ENCODE measurements at regions not wholly inside any gene's neighbourhood (a gene's known extent, or its start where the extent isn't known, plus 50 kb on each side); places are given as distances from the start of the nearest gene placed in this dataset.

- 68% methylated on average over 1 of the region's 1 CpG for WGBS
- Histone ChIP-seq H3K9me3 (no peaks in the 10 kb centered on the region), H3K36me3 (no peaks in the 10 kb centered on the region), H3K27ac (replicated peaks in 1 of 4) (no peak overlapping the region), H3K4me3 (no peak overlapping the region), H3K4me1 (no peaks in the 10 kb centered on the region), H3K27me3 (no peaks in the 10 kb centered on the region)
- TF ChIP-seq POLR2AphosphoS5 (IDR thresholded peaks at IDR 0.05) (no peak), POLR2A (IDR thresholded peaks at IDR 0.05; ENCODE audit: low read depth) (no peak), EP300 (IDR thresholded peaks at IDR 0.05) (no peak)
- TF ChIP-seq, protein P1, sequence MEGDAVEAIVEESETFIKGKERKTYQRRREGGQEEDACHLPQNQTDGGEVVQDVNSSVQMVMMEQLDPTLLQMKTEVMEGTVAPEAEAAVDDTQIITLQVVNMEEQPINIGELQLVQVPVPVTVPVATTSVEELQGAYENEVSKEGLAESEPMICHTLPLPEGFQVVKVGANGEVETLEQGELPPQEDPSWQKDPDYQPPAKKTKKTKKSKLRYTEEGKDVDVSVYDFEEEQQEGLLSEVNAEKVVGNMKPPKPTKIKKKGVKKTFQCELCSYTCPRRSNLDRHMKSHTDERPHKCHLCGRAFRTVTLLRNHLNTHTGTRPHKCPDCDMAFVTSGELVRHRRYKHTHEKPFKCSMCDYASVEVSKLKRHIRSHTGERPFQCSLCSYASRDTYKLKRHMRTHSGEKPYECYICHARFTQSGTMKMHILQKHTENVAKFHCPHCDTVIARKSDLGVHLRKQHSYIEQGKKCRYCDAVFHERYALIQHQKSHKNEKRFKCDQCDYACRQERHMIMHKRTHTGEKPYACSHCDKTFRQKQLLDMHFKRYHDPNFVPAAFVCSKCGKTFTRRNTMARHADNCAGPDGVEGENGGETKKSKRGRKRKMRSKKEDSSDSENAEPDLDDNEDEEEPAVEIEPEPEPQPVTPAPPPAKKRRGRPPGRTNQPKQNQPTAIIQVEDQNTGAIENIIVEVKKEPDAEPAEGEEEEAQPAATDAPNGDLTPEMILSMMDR (IDR thresholded peaks at IDR 0.05): no peak
- intact Hi-C loops (cut with DNase I): no loop called here
- DNase-seq (ENCODE audit: extremely low spot score): no peak
These were observed 166.3 kb upstream of the RHOBTB1 start for GRCh38 chr10:61110188-61110844.

GRCh38 chr10:61108915-61109314 is 164.9 kb upstream of the RHOBTB1 start:
- no peaks in the 10 kb centered on the region for H3K36me3 ChIP-seq
- TF ChIP-seq POLR2A (IDR thresholded peaks at IDR 0.05; ENCODE audit: low read depth): no peak
- TF ChIP-seq, protein P1 (IDR thresholded peaks at IDR 0.05): no peak
- TF ChIP-seq POLR2AphosphoS5 (IDR thresholded peaks at IDR 0.05): no peak
- no peak for TF ChIP-seq EP300 (IDR thresholded peaks at IDR 0.05)
- no peaks in the 10 kb centered on the region for H3K9me3 ChIP-seq
- no peak for DNase-seq (ENCODE audit: extremely low spot score)
- no peaks in the 10 kb centered on the region for H3K4me1 ChIP-seq
- no peak overlapping the region for H3K27ac ChIP-seq (replicated peaks in 1 of 4)
- 92% methylated on average over 3 of the region's 3 CpGs for WGBS
- intact Hi-C loops (cut with DNase I): no loop called here
- no peak overlapping the region for H3K4me3 ChIP-seq
- H3K27me3 ChIP-seq: no peaks in the 10 kb centered on the region

GRCh38 chr10:61100887-61101286 is 156.9 kb upstream of the RHOBTB1 start:
- no peak overlapping the region for H3K27ac ChIP-seq (replicated peaks in 1 of 4)
- intact Hi-C loops (cut with DNase I): no loop called here
- no peaks in the 10 kb centered on the region for H3K9me3 ChIP-seq
- no peaks in the 10 kb centered on the region for H3K36me3 ChIP-seq
- no peak for DNase-seq (ENCODE audit: extremely low spot score)
- H3K4me3 ChIP-seq: no peak overlapping the region
- TF ChIP-seq POLR2A (IDR thresholded peaks at IDR 0.05; ENCODE audit: low read depth) (no peak), EP300 (IDR thresholded peaks at IDR 0.05) (no peak), POLR2AphosphoS5 (IDR thresholded peaks at IDR 0.05) (no peak)
- TF ChIP-seq, protein P1 (IDR thresholded peaks at IDR 0.05): no peak
- H3K4me1 ChIP-seq: peaks cover 0 to 8% (median 2%) of the 10 kb centered on the region in 4 donors
- WGBS: 83% methylated on average over 5 of the region's 5 CpGs
- H3K27me3 ChIP-seq: no peaks in the 10 kb centered on the region

DNA sequence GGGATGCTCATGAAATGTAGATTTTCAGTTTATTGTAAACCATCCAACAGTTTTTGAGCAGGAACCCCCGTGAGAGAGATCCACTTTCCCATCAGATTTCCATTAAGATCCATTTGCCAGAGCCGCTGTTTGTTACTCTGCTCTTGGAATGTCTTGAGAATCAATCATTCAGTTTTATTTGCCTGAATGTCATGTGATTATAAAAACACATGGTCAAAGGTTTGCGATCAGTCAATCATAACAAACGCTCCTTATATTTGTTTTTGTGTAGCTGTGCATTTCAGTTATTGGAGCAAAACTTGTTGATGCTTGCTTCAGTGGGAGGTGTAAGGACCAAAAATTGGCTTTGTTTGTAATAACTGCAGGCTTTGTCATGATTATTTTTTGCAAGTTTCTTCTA is 155.8 kb upstream of the RHOBTB1 start:
- H3K36me3 ChIP-seq: no peaks in the 10 kb centered on the region
- peaks cover 0 to 8% (median 2%) of the 10 kb centered on the region in 4 donors for H3K4me1 ChIP-seq
- H3K27me3 ChIP-seq: no peaks in the 10 kb centered on the region
- no peak for DNase-seq (ENCODE audit: extremely low spot score)
- H3K4me3 ChIP-seq: no peak overlapping the region
- no peaks in the 10 kb centered on the region for H3K9me3 ChIP-seq
- TF ChIP-seq EP300 (IDR thresholded peaks at IDR 0.05) (no peak), POLR2A (IDR thresholded peaks at IDR 0.05; ENCODE audit: low read depth) (no peak), POLR2AphosphoS5 (IDR thresholded peaks at IDR 0.05) (no peak)
- TF ChIP-seq, protein P1 (IDR thresholded peaks at IDR 0.05): no peak
- 79% methylated on average over 4 of the region's 4 CpGs for WGBS
- intact Hi-C loops (cut with DNase I): no loop called here
- no peak overlapping the region for H3K27ac ChIP-seq (replicated peaks in 1 of 4)

GRCh38 chr10:61098966-61099365 is 155.0 kb upstream of the RHOBTB1 start:
- H3K27me3 ChIP-seq: no peaks in the 10 kb centered on the region
- H3K9me3 ChIP-seq: no peaks in the 10 kb centered on the region
- 46% methylated on average over 1 of the region's 1 CpG for WGBS
- no peaks in the 10 kb centered on the region for H3K36me3 ChIP-seq
- intact Hi-C loops (cut with DNase I): no loop called here
- TF ChIP-seq POLR2AphosphoS5 (IDR thresholded peaks at IDR 0.05): no peak
- TF ChIP-seq, protein P1 (IDR thresholded peaks at IDR 0.05): no peak
- no peak for TF ChIP-seq EP300 (IDR thresholded peaks at IDR 0.05)
- TF ChIP-seq POLR2A (IDR thresholded peaks at IDR 0.05; ENCODE audit: low read depth): no peak
- H3K4me3 ChIP-seq: no peak overlapping the region
- DNase-seq (ENCODE audit: extremely low spot score): no peak
- no peak overlapping the region for H3K27ac ChIP-seq (replicated peaks in 1 of 4)
- H3K4me1 ChIP-seq: peaks cover 0 to 8% (median 2%) of the 10 kb centered on the region in 4 donors
